ENCODE measurements at regions not wholly inside any gene's neighbourhood (a gene's known extent, or its start where the extent isn't known, plus 50 kb on each side); places are given as distances from the start of the nearest gene placed in this dataset.

- TF ChIP-seq CTCF (IDR thresholded peaks at IDR 0.05; ENCODE audit: insufficient read depth, low read depth, low read length) = no peak
- no peak for TF ChIP-seq EZH2 (IDR thresholded peaks at IDR 0.05; ENCODE audit: insufficient read depth, low read length)
These were observed 213.5 kb upstream of the CRBN start for GRCh38 chr3:3392946-3393345.
